Skin epidermis (tissue), 12 donors: ENCODE measurements at regions not wholly inside any gene's neighbourhood (a gene's known extent, or its start where the extent isn't known, plus 50 kb on each side); places are given as distances from the start of the nearest gene placed in this dataset.

Experiments used
- H3K27ac ChIP-seq, 21 experiments: fragments of 200-600 bp; sonication (generic) in 11 of 21; one replicate each; pipeline ENCODE4 v1.5.0; 2020; ENCODE audit warnings: mild to moderate bottlenecking in 3 of 21, inconsistent platforms in 2 of 21, moderate library complexity in 2 of 21
- H3K4me3 ChIP-seq, 7 experiments: fragments of 200-600 bp; sonication (generic) in 2 of 7; one replicate each; pipeline ENCODE4 v1.5.0; 2020; ENCODE audit warnings: inconsistent platforms in 2 of 7, mild to moderate bottlenecking in 2 of 7, moderate library complexity in 1 of 7

GRCh38 chr6:145187491-145188206 lies 547.7 kb downstream of the EPM2A start:
- H3K4me3 ChIP-seq: no peak overlapping the region
- no peak overlapping the region for H3K27ac ChIP-seq

- Histone ChIP-seq H3K4me3 (no peak overlapping the region), H3K27ac (no peak overlapping the region)
These were observed 545.5 kb downstream of the EPM2A start for GRCh38 chr6:145189836-145190235.

GRCh38 chr6:145194389-145194788 lies 540.9 kb downstream of the EPM2A start:
- Histone ChIP-seq H3K27ac (no peak overlapping the region), H3K4me3 (no peak overlapping the region)

GRCh38 chr6:145199961-145200360 lies 535.4 kb downstream of the EPM2A start:
- Histone ChIP-seq H3K4me3 (no peak overlapping the region), H3K27ac (no peak overlapping the region)

GRCh38 chr6:145204301-145204700 lies 531.0 kb downstream of the EPM2A start:
- Histone ChIP-seq H3K4me3 (no peak overlapping the region), H3K27ac (no peak overlapping the region)

GRCh38 chr6:145206247-145206907 lies 528.9 kb downstream of the EPM2A start:
- no peak overlapping the region for H3K4me3 ChIP-seq
- peak overlapping the region in 3 of 21 experiments; percentile 15 to 57 (median 38) for H3K27ac ChIP-seq

- Histone ChIP-seq H3K4me3 (no peak overlapping the region), H3K27ac (no peak overlapping the region)
These were observed 526.8 kb downstream of the EPM2A start for GRCh38 chr6:145208474-145208873.

- Histone ChIP-seq H3K27ac (no peak overlapping the region), H3K4me3 (no peak overlapping the region)
These were observed 526.0 kb downstream of the EPM2A start for GRCh38 chr6:145209272-145209671.

- Histone ChIP-seq H3K4me3 (no peak overlapping the region), H3K27ac (no peak overlapping the region)
These were observed 522.5 kb downstream of the EPM2A start for GRCh38 chr6:145212813-145213212.

GRCh38 chr6:145213614-145214013 lies 521.7 kb downstream of the EPM2A start:
- Histone ChIP-seq H3K4me3 (no peak overlapping the region), H3K27ac (no peak overlapping the region)

GRCh38 chr6:145214570-145214969 lies 520.8 kb downstream of the EPM2A start:
- Histone ChIP-seq H3K4me3 (no peak overlapping the region), H3K27ac (no peak overlapping the region)

- Histone ChIP-seq H3K27ac (no peak overlapping the region), H3K4me3 (no peak overlapping the region)
These were observed 510.9 kb downstream of the EPM2A start for GRCh38 chr6:145224450-145224849.

- H3K4me3 ChIP-seq: no peak overlapping the region
- H3K27ac ChIP-seq: no peak overlapping the region
These were observed 509.8 kb downstream of the EPM2A start for GRCh38 chr6:145225500-145225899.

- no peak overlapping the region for H3K27ac ChIP-seq
- no peak overlapping the region for H3K4me3 ChIP-seq
These were observed 507.7 kb downstream of the EPM2A start for GRCh38 chr6:145227593-145227992.

GRCh38 chr6:145228962-145229582 lies 506.2 kb downstream of the EPM2A start:
- H3K27ac ChIP-seq: no peak overlapping the region
- H3K4me3 ChIP-seq: no peak overlapping the region

GRCh38 chr6:145233955-145234354 lies 501.4 kb downstream of the EPM2A start:
- no peak overlapping the region for H3K27ac ChIP-seq
- H3K4me3 ChIP-seq: no peak overlapping the region

GRCh38 chr6:145235207-145235606 lies 500.1 kb downstream of the EPM2A start:
- Histone ChIP-seq H3K27ac (no peak overlapping the region), H3K4me3 (no peak overlapping the region)

- no peak overlapping the region for H3K4me3 ChIP-seq
- H3K27ac ChIP-seq: no peak overlapping the region
These were observed 496.5 kb downstream of the EPM2A start for GRCh38 chr6:145238787-145239186.

GRCh38 chr6:145241039-145241438 lies 494.3 kb downstream of the EPM2A start:
- H3K4me3 ChIP-seq: no peak overlapping the region
- H3K27ac ChIP-seq: no peak overlapping the region

GRCh38 chr6:145241721-145242120 lies 493.6 kb downstream of the EPM2A start:
- Histone ChIP-seq H3K27ac (no peak overlapping the region), H3K4me3 (no peak overlapping the region)
